Renal cortex interstitium (tissue), 11 donors: ENCODE measurements at regions not wholly inside any gene's neighbourhood (a gene's known extent, or its start where the extent isn't known, plus 50 kb on each side); places are given as distances from the start of the nearest gene placed in this dataset.
A peak's percentile ranks its signal among the peaks of the same experiment; 100 is the strongest.
"Not testable (repeated sequence)": the region's sequence is repeated elsewhere in the genome, so short reads cannot be mapped to it uniquely, and the experiment has no call there.

Source experiments
- DNase-seq, 11 donors: peaks; one replicate each; pipeline ENCODE4 v3.0.0-alpha.2; 2013; ENCODE audit warnings: low read depth in 9 of 11, low spot score in 4 of 11; ENCODE audit errors: extremely low read depth in 1 of 11

- DNase-seq: no peak
Observed at GRCh38 chr4:107562316-107562715, 157.7 kb downstream of the PAPSS1 start.

- DNase-seq: no peak
Observed at GRCh38 chr4:107561481-107561880, 158.6 kb downstream of the PAPSS1 start.

- DNase-seq: no peak
Observed at GRCh38 chr4:107559653-107560052, 160.4 kb downstream of the PAPSS1 start.

- no peak for DNase-seq
Observed at GRCh38 chr4:107552306-107552705, 167.7 kb downstream of the PAPSS1 start.

GRCh38 chr4:107548211-107548905 lies 171.7 kb downstream of the PAPSS1 start:
- DNase-seq: peak in 7 of 11 donors; percentile 6 to 31 (median 26)

GRCh38 chr4:107546638-107547037 lies 173.4 kb downstream of the PAPSS1 start:
- DNase-seq: no peak

GRCh38 chr4:107541511-107541910 lies 178.5 kb downstream of the PAPSS1 start:
- no peak for DNase-seq

GRCh38 chr4:107531927-107532326 lies 188.1 kb downstream of the PAPSS1 start:
- DNase-seq: no peak

GRCh38 chr4:107520368-107520767 lies 199.7 kb downstream of the PAPSS1 start:
- no peak for DNase-seq

- DNase-seq: peak in 6 of 11 donors; percentile 2 to 25 (median 6)
Observed at GRCh38 chr4:107519053-107519452, 201.0 kb downstream of the PAPSS1 start.

- no peak for DNase-seq
Observed at GRCh38 chr4:107518076-107518475, 202.0 kb downstream of the PAPSS1 start.

GRCh38 chr4:107512549-107512948 lies 207.5 kb downstream of the PAPSS1 start:
- no peak for DNase-seq

GRCh38 chr4:107509615-107510014 lies 210.4 kb downstream of the PAPSS1 start:
- no peak for DNase-seq

GRCh38 chr4:107500551-107500950 lies 219.5 kb downstream of the PAPSS1 start:
- no peak for DNase-seq

- no peak for DNase-seq
Observed at GRCh38 chr4:107497054-107497453, 223.0 kb downstream of the PAPSS1 start.

GRCh38 chr4:107492566-107492965 lies 227.5 kb downstream of the PAPSS1 start:
- DNase-seq: no peak

- DNase-seq: no peak
Observed at GRCh38 chr4:107490116-107490515, 229.9 kb downstream of the PAPSS1 start.

GRCh38 chr4:107483621-107484020 lies 236.4 kb downstream of the PAPSS1 start:
- not testable (repeated sequence) for DNase-seq

GRCh38 chr4:107482546-107482945 lies 237.5 kb downstream of the PAPSS1 start:
- no peak for DNase-seq

- no peak for DNase-seq
Observed at GRCh38 chr4:107478327-107478980, 241.6 kb downstream of the PAPSS1 start.

- DNase-seq: no peak
Observed at GRCh38 chr4:107473126-107473525, 246.9 kb downstream of the PAPSS1 start.
